Dermis microvascular lymphatic vessel endothelial cell (primary cell): ENCODE measurements at regions not wholly inside any gene's neighbourhood (a gene's known extent, or its start where the extent isn't known, plus 50 kb on each side); places are given as distances from the start of the nearest gene placed in this dataset.
"Not testable (repeated sequence)": the region's sequence is repeated elsewhere in the genome, so short reads cannot be mapped to it uniquely, and the experiment has no call there.

ENCODE experiments used
- DNase-seq, 2 donors: peaks; one replicate each; pipeline versions ENCODE4 v3.0.0 to v3.0.0-alpha.2; 2010; ENCODE audit warnings: low read depth in 2 of 2

DNA sequence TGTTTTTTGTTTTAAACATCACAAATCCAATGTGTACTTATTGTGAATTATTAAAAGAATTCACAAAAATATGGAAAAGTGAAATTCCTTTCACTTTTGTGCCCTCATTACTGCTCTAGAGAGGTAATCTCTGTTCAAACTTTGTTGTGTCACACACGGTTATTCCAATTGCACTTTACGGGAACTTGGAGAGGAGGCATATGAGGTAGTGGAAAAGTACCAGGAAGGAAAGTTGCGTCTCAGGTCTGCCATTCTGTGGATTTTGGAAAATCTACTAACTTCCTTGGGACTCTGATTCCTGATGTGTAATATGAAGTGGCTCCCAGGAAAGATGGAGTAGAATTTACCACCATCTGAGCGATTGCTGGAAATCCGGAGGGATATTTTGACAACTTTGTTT is 90.9 kb upstream of the DCN start:
- no peak for DNase-seq

GRCh38 chr12:91272461-91273063 is 89.9 kb upstream of the DCN start:
- DNase-seq, result no peak

- no peak for DNase-seq
These were observed 88.6 kb upstream of the DCN start for GRCh38 chr12:91271185-91271584.

- DNase-seq, result no peak
These were observed 84.4 kb upstream of the DCN start for GRCh38 chr12:91267039-91267438.

DNA sequence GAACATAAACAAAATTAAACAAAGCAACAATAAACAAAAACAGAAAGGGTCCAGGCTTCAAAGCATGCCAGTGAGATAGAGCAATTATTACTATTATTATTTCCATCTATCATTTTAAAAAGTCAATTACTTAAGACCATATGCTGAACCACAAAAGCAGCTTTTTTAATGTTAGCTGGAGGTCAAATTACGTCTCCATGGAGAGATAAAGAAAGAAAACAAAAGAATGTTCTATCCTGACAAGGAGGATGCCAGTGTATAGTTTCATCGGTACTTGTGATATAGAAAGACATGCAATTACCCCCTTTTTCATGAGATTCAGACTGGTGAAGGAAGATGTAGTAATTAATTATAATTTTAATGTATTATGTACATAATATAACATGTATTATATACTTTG is 81.6 kb upstream of the DCN start:
- DNase-seq, result no peak

DNA sequence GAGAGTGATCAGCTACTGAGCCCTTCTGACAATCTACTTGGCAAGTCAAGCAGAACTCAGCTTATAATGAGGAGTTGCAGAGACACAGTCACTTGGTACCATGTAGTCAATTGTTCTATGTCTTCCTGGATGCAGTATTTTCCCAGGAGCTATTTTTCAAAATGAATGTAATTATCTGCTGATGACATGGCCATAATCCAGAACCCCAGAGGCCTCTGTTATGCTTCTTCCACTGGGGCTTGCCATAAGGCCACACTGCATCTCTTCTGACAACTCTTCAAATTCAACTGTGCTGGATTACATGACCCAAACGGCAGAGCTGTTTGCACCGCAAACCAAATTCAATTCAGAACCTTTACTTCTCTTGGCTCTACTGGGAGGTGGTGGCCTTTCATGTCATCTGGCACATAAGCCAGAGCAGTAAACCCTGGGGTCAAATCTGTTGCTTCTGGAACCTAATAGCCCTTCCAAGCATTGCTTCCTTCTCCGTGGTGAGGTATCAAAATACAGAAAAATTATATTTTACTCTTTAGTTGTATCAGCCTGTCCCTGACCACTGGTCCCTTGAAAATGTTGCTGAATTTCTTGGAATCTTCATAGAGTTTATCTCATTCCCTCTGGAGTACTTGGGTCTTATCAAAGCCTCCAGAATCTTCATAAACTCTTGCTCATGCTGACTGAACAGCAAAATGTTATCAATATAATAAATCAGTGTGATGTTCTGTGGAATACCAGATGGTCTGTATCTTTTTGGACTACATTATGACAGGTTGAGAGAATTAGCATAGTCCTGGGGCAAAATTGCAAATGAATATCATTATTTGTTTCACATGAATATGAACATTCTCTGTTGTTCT is 79.4 kb upstream of the DCN start:
- no peak for DNase-seq

DNA sequence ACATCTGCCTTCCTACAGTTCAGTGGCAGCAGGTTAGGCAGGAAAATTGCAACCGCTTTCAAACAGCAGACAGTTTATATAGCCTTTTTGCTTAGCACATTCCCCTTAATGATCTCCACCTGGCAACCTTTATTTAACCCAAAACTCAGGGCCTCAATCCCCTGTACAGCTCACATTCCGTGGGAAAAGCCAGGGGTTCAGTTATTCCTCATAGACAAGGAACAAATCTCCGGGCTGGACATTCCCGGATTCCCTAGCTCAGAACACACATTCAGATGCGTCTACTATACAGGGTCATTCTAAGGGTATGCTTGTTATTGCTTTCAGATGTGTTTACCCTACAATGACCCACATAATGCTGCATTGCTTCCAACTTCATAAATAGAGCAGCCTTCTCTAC is 73.8 kb upstream of the DCN start:
- no peak for DNase-seq

DNA sequence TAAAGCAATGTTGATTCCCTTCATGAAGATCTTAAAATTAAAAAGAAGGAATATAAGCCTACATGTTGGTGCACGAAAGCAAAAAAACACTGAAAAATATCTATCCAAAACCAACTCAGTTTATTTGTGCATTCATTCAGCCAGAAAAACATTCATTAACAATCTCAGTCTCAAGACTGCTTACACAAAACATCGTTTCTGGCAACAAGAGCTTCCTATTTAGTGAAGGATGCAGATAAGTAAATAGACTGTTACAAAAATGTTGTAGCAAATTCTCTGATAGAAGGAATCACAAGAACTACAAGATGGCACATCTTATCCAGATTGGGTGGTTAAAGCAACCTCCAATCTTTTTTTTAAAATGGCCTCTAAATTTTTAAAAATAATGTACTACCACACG is 69.7 kb upstream of the DCN start:
- no peak for DNase-seq

- no peak for DNase-seq
These were observed 67.7 kb upstream of the DCN start for GRCh38 chr12:91250273-91250665.

GRCh38 chr12:91249518-91250272 is 67.1 kb upstream of the DCN start:
- DNase-seq, result no peak

- no peak for DNase-seq
These were observed 66.4 kb upstream of the DCN start for GRCh38 chr12:91249054-91249453.

GRCh38 chr12:91243177-91243576 is 60.6 kb upstream of the DCN start:
- DNase-seq, result not testable (repeated sequence)

DNA sequence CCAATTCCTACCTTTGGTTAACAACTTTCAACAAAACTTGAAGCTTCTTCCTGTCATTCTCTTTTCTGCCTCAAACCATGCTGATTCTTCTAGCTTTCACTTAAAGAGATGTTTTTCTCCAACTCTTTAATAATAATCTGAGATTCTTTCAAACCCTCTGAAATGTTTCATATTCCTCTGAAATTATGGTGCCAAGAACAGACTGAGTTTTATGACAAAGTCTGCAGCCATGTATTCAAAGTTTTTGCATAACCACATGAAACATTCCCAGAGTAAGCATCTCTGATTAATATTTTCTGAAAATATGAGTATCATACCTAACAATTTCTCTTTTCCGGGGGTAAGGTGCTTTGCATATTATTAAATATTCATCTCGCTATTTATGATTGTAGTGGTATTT is 59.1 kb upstream of the DCN start:
- DNase-seq, result no peak

GRCh38 chr12:91240386-91241095 is 57.9 kb upstream of the DCN start:
- no peak for DNase-seq

DNA sequence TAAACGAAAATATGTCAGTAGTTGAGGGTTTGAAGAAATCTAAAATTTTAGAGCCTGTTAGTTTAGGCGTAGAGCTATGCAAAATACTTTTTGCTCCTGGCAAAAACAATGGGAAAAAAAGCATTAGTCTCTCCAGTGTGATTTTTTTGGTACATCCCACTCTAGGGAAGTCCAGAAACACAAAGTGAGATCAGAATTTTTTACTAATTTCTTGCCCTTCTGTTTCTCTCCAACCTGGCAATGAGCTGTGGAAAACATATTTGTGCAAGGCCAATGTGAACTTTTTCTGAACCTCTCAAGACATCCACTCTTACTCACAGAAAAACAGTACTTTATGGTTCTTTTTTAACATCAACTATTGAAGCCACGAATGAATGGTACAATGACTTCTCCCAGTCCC is 56.9 kb upstream of the DCN start:
- no peak for DNase-seq
